ENCODE measurements at regions not wholly inside any gene's neighbourhood (a gene's known extent, or its start where the extent isn't known, plus 50 kb on each side); places are given as distances from the start of the nearest gene placed in this dataset.

GRCh38 chr15:96514607-96515285 is 184.2 kb downstream of the NR2F2 start:
- H3K27me3 Mint-ChIP-seq (ENCODE audit: low read depth): no peaks in the 10 kb centered on the region; the same call in 1 of the 2 replicates
- POLR2A ChIA-PET: no interaction called here
- no peak for TF ChIP-seq CBFB (CRISPR knock-in tag; IDR thresholded peaks at IDR 0.05; ENCODE audit: low read depth)
- TF ChIP-seq ZNF317 (CRISPR knock-in tag; IDR thresholded peaks at IDR 0.05; ENCODE audit: borderline replicate concordance, low read depth): no peak
- no peak for TF ChIP-seq MAX (CRISPR knock-in tag; IDR thresholded peaks at IDR 0.05)
- no peak for TF ChIP-seq ATF3 (CRISPR knock-in tag; conservative IDR thresholded peaks at IDR 0.05)
- TF ChIP-seq ZSCAN18 (CRISPR knock-in tag; IDR thresholded peaks at IDR 0.05): no peak
- no peak for TF ChIP-seq FOXK1 (CRISPR knock-in tag; IDR thresholded peaks at IDR 0.05)
- no peak for TF ChIP-seq ZNF263 (CRISPR knock-in tag; IDR thresholded peaks at IDR 0.05; ENCODE audit: low read depth)
- TF ChIP-seq CREM (CRISPR knock-in tag; IDR thresholded peaks at IDR 0.05): no peak
- no peak for TF ChIP-seq TEAD1 (CRISPR knock-in tag; IDR thresholded peaks at IDR 0.05)
- no peak for TF ChIP-seq ZNF532 (CRISPR knock-in tag; IDR thresholded peaks at IDR 0.05; ENCODE audit: borderline replicate concordance)
- TF ChIP-seq ZNF232 (CRISPR knock-in tag; IDR thresholded peaks at IDR 0.05): no peak
- no peak for TF ChIP-seq ETV6 (CRISPR knock-in tag; IDR thresholded peaks at IDR 0.05)
- TF ChIP-seq ELF4 (CRISPR knock-in tag; IDR thresholded peaks at IDR 0.05; ENCODE audit: low read depth): no peak
- TF ChIP-seq E2F1 (CRISPR knock-in tag; IDR thresholded peaks at IDR 0.05): no peak
- no peak for TF ChIP-seq NFE2L1 (CRISPR knock-in tag; IDR thresholded peaks at IDR 0.05)
- no peak for TF ChIP-seq ZNF416 (CRISPR knock-in tag; IDR thresholded peaks at IDR 0.05)
- no peak overlapping the region for H3K4me3 Mint-ChIP-seq
- CTCF ChIA-PET: no interaction called here
- no peak overlapping the region for H3K27ac Mint-ChIP-seq
- ATAC-seq (no peak), DNase-seq (ENCODE audit: low spot score) (no peak)
- no peaks in the 10 kb centered on the region for H3K4me1 Mint-ChIP-seq
- peaks cover 4% of the 10 kb centered on the region; the same call in 1 of the 2 replicates for H3K9me3 Mint-ChIP-seq
- H3K36me3 Mint-ChIP-seq: no peaks in the 10 kb centered on the region

- TF ChIP-seq SMAD4 (CRISPR knock-in tag; IDR thresholded peaks at IDR 0.05): no peak
- TF ChIP-seq ZNF219 (CRISPR knock-in tag; IDR thresholded peaks at IDR 0.05; ENCODE audit: borderline replicate concordance): no peak
- no peak for TF ChIP-seq ESRRA (CRISPR knock-in tag; IDR thresholded peaks at IDR 0.05; ENCODE audit: borderline replicate concordance)
- no peak for TF ChIP-seq NR2C2 (CRISPR knock-in tag; IDR thresholded peaks at IDR 0.05)
- TF ChIP-seq TP53 (CRISPR knock-in tag; IDR thresholded peaks at IDR 0.05): no peak
- TF ChIP-seq RELA (CRISPR knock-in tag; IDR thresholded peaks at IDR 0.05; ENCODE audit: borderline replicate concordance): no peak
- TF ChIP-seq IRF2 (CRISPR knock-in tag; IDR thresholded peaks at IDR 0.05; ENCODE audit: borderline replicate concordance, low read depth): no peak
- TF ChIP-seq ZNF425 (CRISPR knock-in tag; conservative IDR thresholded peaks at IDR 0.05): no peak
- TF ChIP-seq ATF1 (CRISPR knock-in tag; IDR thresholded peaks at IDR 0.05): no peak
- ATAC-seq (no peak), DNase-seq (ENCODE audit: low spot score) (no peak)
- no peaks in the 10 kb centered on the region; the same call in 1 of the 2 replicates for H3K27me3 Mint-ChIP-seq (ENCODE audit: low read depth)
- H3K4me1 Mint-ChIP-seq: no peaks in the 10 kb centered on the region
- H3K27ac Mint-ChIP-seq: no peak overlapping the region
- no peaks in the 10 kb centered on the region for H3K36me3 Mint-ChIP-seq
- POLR2A ChIA-PET: no interaction called here
- CTCF ChIA-PET: no interaction called here
- H3K9me3 Mint-ChIP-seq: peaks cover 7% of the 10 kb centered on the region
- H3K4me3 Mint-ChIP-seq: no peak overlapping the region
These were observed 184.9 kb downstream of the NR2F2 start for GRCh38 chr15:96515371-96515770.

Measured in WTC11 (cell line).